ENCODE measurements at regions not wholly inside any gene's neighbourhood (a gene's known extent, or its start where the extent isn't known, plus 50 kb on each side); places are given as distances from the start of the nearest gene placed in this dataset.

GRCh38 chr20:22924046-22924737 is 110.9 kb upstream of the SSTR4 start:
- RAD21 ChIA-PET (ENCODE audit: unreplicated experiment): no interaction called here
- no peaks in the 10 kb centered on the region for H4K20me1 ChIP-seq (ENCODE audit: control insufficient read depth, insufficient read depth)
- WGBS (ENCODE audit: insufficient coverage, insufficient replicate concordance, low lambda C conversion rate, missing lambda C conversion rate): 25% methylated on average over 4 of the region's 4 CpGs
- POLR2A ChIA-PET: no interaction called here
- no peaks in the 10 kb centered on the region for H3K27me3 ChIP-seq (replicated peaks in 1 of 2; ENCODE audit: control insufficient read depth in 2 of 2, insufficient read depth in 2 of 2, low read length in 1 of 2)
- no peaks in the 10 kb centered on the region for H3K79me2 ChIP-seq (ENCODE audit: control insufficient read depth, insufficient read depth, low read length)
- TF ChIP-seq TCF12 (IDR thresholded peaks at IDR 0.05; ENCODE audit: low read depth, low read length) (peak; percentile 25; the same call in 1 of the 2 replicates), BCL11A (IDR thresholded peaks at IDR 0.05; ENCODE audit: low read depth, low read length) (no peak), IKZF1 (conservative IDR thresholded peaks at IDR 0.05) (peak; percentile 37; the same call in 1 of the 2 replicates), GATAD2B (conservative IDR thresholded peaks at IDR 0.05; ENCODE audit: low read depth) (no peak), ZSCAN29 (IDR thresholded peaks at IDR 0.05) (no peak)
- in situ Hi-C loops (cut with MboI) (no loop called here), intact Hi-C loops (cut with micrococcal nuclease; ENCODE audit: unreplicated experiment) (no loop called here)
- DNase-seq (ENCODE audit: low read depth, low spot score): no peak
- no peaks in the 10 kb centered on the region for H3K4me1 ChIP-seq (ENCODE audit: control insufficient read depth, insufficient read depth, low read length)
- H2AFZ ChIP-seq (ENCODE audit: control insufficient read depth, low read depth, low read length): no peak overlapping the region
- H3K36me3 ChIP-seq (ENCODE audit: control insufficient read depth in 2 of 2, insufficient read depth in 2 of 2, low read length in 1 of 2): no peaks in the 10 kb centered on the region
- no peak overlapping the region for H3K27ac ChIP-seq (ENCODE audit: control insufficient read depth, insufficient read depth)
- H3K9me3 ChIP-seq (replicated peaks; ENCODE audit: control insufficient read depth, insufficient read depth, low read length): no peaks in the 10 kb centered on the region
- no TSS peak for BruUV-seq (replicated peaks)
- H3K4me2 ChIP-seq (ENCODE audit: control insufficient read depth, insufficient read depth): no peak overlapping the region
- FAIRE-seq: no peak
- no peak for ATAC-seq
- H3K4me3 ChIP-seq: no peak overlapping the region
- CTCF ChIA-PET: no interaction called here
- SMC1A ChIA-PET (ENCODE audit: uncharacterized antibody, unreplicated experiment): interaction anchor here (1.0 kb wide), 1 partner anchor 8 kb away, joined by 3 read pairs; no protein-coding TSS in a partner anchor
- H3K9ac ChIP-seq (ENCODE audit: control insufficient read depth, insufficient read depth, low read length): no peak overlapping the region

GRCh38 chr20:22924949-22925612 is 110.0 kb upstream of the SSTR4 start:
- TF ChIP-seq CHD2 (IDR thresholded peaks at IDR 0.05; ENCODE audit: borderline replicate concordance, low read depth, low read length) (no peak), TCF12 (IDR thresholded peaks at IDR 0.05; ENCODE audit: low read depth, low read length) (peak; percentile 44; the same call in 1 of the 2 replicates), ZZZ3 (IDR thresholded peaks at IDR 0.05; ENCODE audit: control insufficient read depth, insufficient read length, low read depth) (no peak), PKNOX1 (IDR thresholded peaks at IDR 0.05) (0 out of 2 replicates have a peak, but pooled peaks have one; percentile 21), E2F4 (IDR thresholded peaks at IDR 0.05; ENCODE audit: low read depth, low read length) (no peak), HSF1 (IDR thresholded peaks at IDR 0.05; ENCODE audit: low read depth, low read length) (no peak)
- 0% methylated on average over 3 of the region's 3 CpGs for WGBS (ENCODE audit: insufficient coverage, insufficient replicate concordance, low lambda C conversion rate, missing lambda C conversion rate)
- no peak for FAIRE-seq
- SMC1A ChIA-PET (ENCODE audit: uncharacterized antibody, unreplicated experiment): no interaction called here
- Histone ChIP-seq H3K27ac (ENCODE audit: control insufficient read depth, insufficient read depth) (no peak overlapping the region), H3K9me3 (replicated peaks; ENCODE audit: control insufficient read depth, insufficient read depth, low read length) (no peaks in the 10 kb centered on the region), H2AFZ (ENCODE audit: control insufficient read depth, low read depth, low read length) (no peak overlapping the region), H3K27me3 (replicated peaks in 1 of 2; ENCODE audit: control insufficient read depth in 2 of 2, insufficient read depth in 2 of 2, low read length in 1 of 2) (no peaks in the 10 kb centered on the region; a peak in 1 of 4 replicates), H3K4me1 (ENCODE audit: control insufficient read depth, insufficient read depth, low read length) (no peaks in the 10 kb centered on the region), H3K36me3 (ENCODE audit: control insufficient read depth in 2 of 2, insufficient read depth in 2 of 2, low read length in 1 of 2) (no peaks in the 10 kb centered on the region), H3K4me3 (no peak overlapping the region), H3K79me2 (ENCODE audit: control insufficient read depth, insufficient read depth, low read length) (no peaks in the 10 kb centered on the region), H4K20me1 (ENCODE audit: control insufficient read depth, insufficient read depth) (no peaks in the 10 kb centered on the region), H3K9ac (ENCODE audit: control insufficient read depth, insufficient read depth, low read length) (no peak overlapping the region), H3K4me2 (ENCODE audit: control insufficient read depth, insufficient read depth) (no peak overlapping the region)
- peak; percentile 45; the same call in 2 of the 3 replicates for ATAC-seq
- intact Hi-C loops (cut with micrococcal nuclease; ENCODE audit: unreplicated experiment) (no loop called here), in situ Hi-C loops (cut with MboI) (no loop called here)
- BruUV-seq (replicated peaks): no TSS peak
- CTCF ChIA-PET: interaction anchor here (0.9 kb wide), 1 partner anchor 73 kb away, joined by 3 read pairs; no protein-coding TSS in a partner anchor
- no peak for DNase-seq (ENCODE audit: low read depth, low spot score)
- RAD21 ChIA-PET (ENCODE audit: unreplicated experiment): interaction anchor here (0.9 kb wide), 1 partner anchor 10 kb away, joined by 3 read pairs; no protein-coding TSS in a partner anchor
- POLR2A ChIA-PET: no interaction called here

Data from GM12878 (cell line).